SK-N-SH treated with all-trans-retinoic acid at 6 μM for 48 hours (cell line): ENCODE measurements at regions not wholly inside any gene's neighbourhood (a gene's known extent, or its start where the extent isn't known, plus 50 kb on each side); places are given as distances from the start of the nearest gene placed in this dataset.

Experiments
- ATAC-seq: fragments of 200-7000 bp; cut with Tn5 transposase; 3 replicates; pipeline ENCODE4 v1.9.1; 2020; ENCODE audit warnings: mild to moderate bottlenecking, moderate library complexity
- ARNTL ChIP-seq: fragments of 450-650 bp; formaldehyde crosslinking; IDR thresholded peaks from 2 replicates; pipeline ENCODE4 v1.5.0; 2020; ENCODE audit warnings: low read depth, mild to moderate bottlenecking, moderate library complexity, borderline replicate concordance
- CSDC2 ChIP-seq: fragments of 250-450 bp; sonication (Bioruptor Pico); IDR thresholded peaks from 2 replicates; pipeline ENCODE4 v1.5.0; 2020; ENCODE audit warnings: mild to moderate bottlenecking, moderate library complexity
- ESRRG ChIP-seq: fragments of 250-450 bp; sonication (Bioruptor Pico); IDR thresholded peaks from 2 replicates; pipeline ENCODE4 v1.6.1; 2021; ENCODE audit warnings: mild to moderate bottlenecking
- GLIS3 ChIP-seq: fragments of 250-450 bp; sonication (Bioruptor Pico); IDR thresholded peaks from 2 replicates; pipeline ENCODE4 v1.5.0; 2020; ENCODE audit warnings: mild to moderate bottlenecking, moderate library complexity
- ISL1 ChIP-seq: fragments of 250-450 bp; sonication (Bioruptor Pico); IDR thresholded peaks from 2 replicates; pipeline ENCODE4 v2.1.2; 2022; ENCODE audit warnings: mild to moderate bottlenecking, moderate library complexity
- OSR1 ChIP-seq: fragments of 250-450 bp; sonication (Bioruptor Pico); IDR thresholded peaks from 2 replicates; pipeline ENCODE4 v1.8.0; 2022; ENCODE audit warnings: moderate library complexity, mild to moderate bottlenecking, inconsistent platforms
- PPARA ChIP-seq: fragments of 250-450 bp; sonication (Bioruptor Pico); IDR thresholded peaks from 2 replicates; pipeline ENCODE4 v1.5.0; 2020; ENCODE audit warnings: mild to moderate bottlenecking, borderline replicate concordance
- RARB ChIP-seq: fragments of 250-450 bp; sonication (Bioruptor Pico); IDR thresholded peaks from 2 replicates; pipeline ENCODE4 v1.8.0; 2021; ENCODE audit warnings: mild to moderate bottlenecking, moderate library complexity
- SNAI2 ChIP-seq: fragments of 250-450 bp; sonication (Bioruptor Pico); IDR thresholded peaks from 2 replicates; pipeline ENCODE4 v1.5.0; 2020; ENCODE audit warnings: mild to moderate bottlenecking, moderate library complexity
- TCF4 ChIP-seq: fragments of 250-450 bp; sonication (Bioruptor Pico); IDR thresholded peaks from 2 replicates; pipeline ENCODE4 v1.8.0; 2021; ENCODE audit warnings: mild to moderate bottlenecking, moderate library complexity, borderline replicate concordance
- ZC3H10 ChIP-seq: fragments of 250-450 bp; sonication (Bioruptor Pico); IDR thresholded peaks from 2 replicates; pipeline ENCODE4 v1.5.1; 2021; ENCODE audit warnings: mild to moderate bottlenecking, moderate library complexity
- ZFP3 ChIP-seq: fragments of 250-450 bp; sonication (Bioruptor Pico); IDR thresholded peaks from 2 replicates; pipeline ENCODE4 v1.5.0; 2020; ENCODE audit warnings: mild to moderate bottlenecking, moderate library complexity
- ZFP30 ChIP-seq: fragments of 450-650 bp; formaldehyde crosslinking; IDR thresholded peaks from 2 replicates; pipeline ENCODE4 v1.5.0; 2022; ENCODE audit warnings: mild to moderate bottlenecking, moderate library complexity
- ZNF565 ChIP-seq: fragments of 450-650 bp; formaldehyde crosslinking; conservative IDR thresholded peaks from 2 replicates; pipeline ENCODE4 v1.5.0; 2020; ENCODE audit warnings: low read depth, mild to moderate bottlenecking, moderate library complexity
- ZNF8 ChIP-seq: fragments of 450-650 bp; formaldehyde crosslinking; IDR thresholded peaks from 2 replicates; pipeline ENCODE4 v1.5.0; 2020; ENCODE audit warnings: mild to moderate bottlenecking, moderate library complexity
- TF ChIP-seq, protein P1 (sequence below): fragments of 250-450 bp; sonication (Bioruptor Pico); IDR thresholded peaks from 2 replicates; pipeline ENCODE4 v1.5.1; 2021; ENCODE audit warnings: mild to moderate bottlenecking, moderate library complexity
- TF ChIP-seq, protein P2 (sequence below): fragments of 250-450 bp; sonication (Bioruptor Pico); IDR thresholded peaks from 2 replicates; pipeline ENCODE4 v1.5.0; 2020; ENCODE audit warnings: mild to moderate bottlenecking, moderate library complexity
- TF ChIP-seq, protein P3 (sequence below): fragments of 250-450 bp; sonication (Bioruptor Pico); IDR thresholded peaks from 2 replicates; pipeline ENCODE4 v1.8.0; 2021; ENCODE audit warnings: low read depth, mild to moderate bottlenecking, moderate library complexity, borderline replicate concordance
- TF ChIP-seq, protein P4 (sequence below): fragments of 250-450 bp; sonication (Bioruptor Pico); IDR thresholded peaks from 2 replicates; pipeline ENCODE4 v1.5.1; 2020; ENCODE audit warnings: low read depth, mild to moderate bottlenecking, moderate library complexity

DNA sequence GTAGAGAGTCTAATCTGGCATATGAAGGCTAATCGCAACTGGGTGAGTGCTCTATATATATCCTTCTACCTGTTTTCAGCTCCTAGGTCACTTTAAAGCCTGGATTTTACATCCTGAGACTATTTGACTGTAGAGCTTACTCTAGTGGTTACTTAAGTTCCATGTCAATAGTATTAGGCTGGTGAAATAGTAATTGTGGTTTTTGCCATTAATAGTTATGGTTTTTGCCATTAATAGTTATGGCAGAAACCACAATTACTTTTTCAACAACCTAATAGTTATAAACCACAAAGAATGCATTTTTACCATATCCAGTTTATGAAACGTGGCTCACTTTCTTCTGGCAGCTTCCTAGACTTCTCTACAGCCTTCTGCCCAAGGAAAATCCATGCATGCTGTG lies 263.1 kb upstream of the KIAA1217 start (continued):
- TF ChIP-seq, protein P1, sequence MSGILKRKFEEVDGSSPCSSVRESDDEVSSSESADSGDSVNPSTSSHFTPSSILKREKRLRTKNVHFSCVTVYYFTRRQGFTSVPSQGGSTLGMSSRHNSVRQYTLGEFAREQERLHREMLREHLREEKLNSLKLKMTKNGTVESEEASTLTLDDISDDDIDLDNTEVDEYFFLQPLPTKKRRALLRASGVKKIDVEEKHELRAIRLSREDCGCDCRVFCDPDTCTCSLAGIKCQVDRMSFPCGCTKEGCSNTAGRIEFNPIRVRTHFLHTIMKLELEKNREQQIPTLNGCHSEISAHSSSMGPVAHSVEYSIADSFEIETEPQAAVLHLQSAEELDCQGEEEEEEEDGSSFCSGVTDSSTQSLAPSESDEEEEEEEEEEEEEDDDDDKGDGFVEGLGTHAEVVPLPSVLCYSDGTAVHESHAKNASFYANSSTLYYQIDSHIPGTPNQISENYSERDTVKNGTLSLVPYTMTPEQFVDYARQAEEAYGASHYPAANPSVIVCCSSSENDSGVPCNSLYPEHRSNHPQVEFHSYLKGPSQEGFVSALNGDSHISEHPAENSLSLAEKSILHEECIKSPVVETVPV (CRISPR knock-in tag) = no peak
- TF ChIP-seq ZFP30 (CRISPR knock-in tag) = no peak
- no peak for TF ChIP-seq ISL1 (CRISPR knock-in tag)
- TF ChIP-seq ZC3H10 (CRISPR knock-in tag) = no peak

DNA sequence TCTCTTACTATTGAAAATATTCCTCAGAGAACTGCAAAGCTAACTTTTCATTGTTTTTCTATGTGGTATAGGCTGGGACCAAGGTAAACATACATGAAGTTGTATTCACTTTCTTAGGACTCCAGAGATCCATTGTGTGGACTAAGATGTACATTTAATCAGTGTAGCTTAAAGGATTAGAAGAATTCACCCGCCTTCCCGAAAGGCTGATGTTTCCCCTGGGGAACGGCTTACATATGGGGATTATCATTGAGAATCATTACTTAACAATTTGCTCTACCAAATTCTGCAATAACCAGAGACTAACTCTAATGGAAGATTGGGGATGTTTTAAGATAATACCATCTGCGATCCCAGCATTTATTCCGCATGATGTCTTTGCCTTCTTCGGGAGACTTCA lies 257.1 kb upstream of the KIAA1217 start:
- TF ChIP-seq, protein P2, sequence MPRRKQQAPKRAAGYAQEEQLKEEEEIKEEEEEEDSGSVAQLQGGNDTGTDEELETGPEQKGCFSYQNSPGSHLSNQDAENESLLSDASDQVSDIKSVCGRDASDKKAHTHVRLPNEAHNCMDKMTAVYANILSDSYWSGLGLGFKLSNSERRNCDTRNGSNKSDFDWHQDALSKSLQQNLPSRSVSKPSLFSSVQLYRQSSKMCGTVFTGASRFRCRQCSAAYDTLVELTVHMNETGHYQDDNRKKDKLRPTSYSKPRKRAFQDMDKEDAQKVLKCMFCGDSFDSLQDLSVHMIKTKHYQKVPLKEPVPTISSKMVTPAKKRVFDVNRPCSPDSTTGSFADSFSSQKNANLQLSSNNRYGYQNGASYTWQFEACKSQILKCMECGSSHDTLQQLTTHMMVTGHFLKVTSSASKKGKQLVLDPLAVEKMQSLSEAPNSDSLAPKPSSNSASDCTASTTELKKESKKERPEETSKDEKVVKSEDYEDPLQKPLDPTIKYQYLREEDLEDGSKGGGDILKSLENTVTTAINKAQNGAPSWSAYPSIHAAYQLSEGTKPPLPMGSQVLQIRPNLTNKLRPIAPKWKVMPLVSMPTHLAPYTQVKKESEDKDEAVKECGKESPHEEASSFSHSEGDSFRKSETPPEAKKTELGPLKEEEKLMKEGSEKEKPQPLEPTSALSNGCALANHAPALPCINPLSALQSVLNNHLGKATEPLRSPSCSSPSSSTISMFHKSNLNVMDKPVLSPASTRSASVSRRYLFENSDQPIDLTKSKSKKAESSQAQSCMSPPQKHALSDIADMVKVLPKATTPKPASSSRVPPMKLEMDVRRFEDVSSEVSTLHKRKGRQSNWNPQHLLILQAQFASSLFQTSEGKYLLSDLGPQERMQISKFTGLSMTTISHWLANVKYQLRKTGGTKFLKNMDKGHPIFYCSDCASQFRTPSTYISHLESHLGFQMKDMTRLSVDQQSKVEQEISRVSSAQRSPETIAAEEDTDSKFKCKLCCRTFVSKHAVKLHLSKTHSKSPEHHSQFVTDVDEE (CRISPR knock-in tag) = no peak
- TF ChIP-seq ARNTL (CRISPR knock-in tag) (no peak), ZFP30 (CRISPR knock-in tag) (no peak), ZNF8 (CRISPR knock-in tag) (no peak), OSR1 (no peak), RARB (no peak), TCF4 (CRISPR knock-in tag) (no peak), ZFP3 (CRISPR knock-in tag) (no peak), ZNF565 (CRISPR knock-in tag) (no peak)
- TF ChIP-seq, protein P3, sequence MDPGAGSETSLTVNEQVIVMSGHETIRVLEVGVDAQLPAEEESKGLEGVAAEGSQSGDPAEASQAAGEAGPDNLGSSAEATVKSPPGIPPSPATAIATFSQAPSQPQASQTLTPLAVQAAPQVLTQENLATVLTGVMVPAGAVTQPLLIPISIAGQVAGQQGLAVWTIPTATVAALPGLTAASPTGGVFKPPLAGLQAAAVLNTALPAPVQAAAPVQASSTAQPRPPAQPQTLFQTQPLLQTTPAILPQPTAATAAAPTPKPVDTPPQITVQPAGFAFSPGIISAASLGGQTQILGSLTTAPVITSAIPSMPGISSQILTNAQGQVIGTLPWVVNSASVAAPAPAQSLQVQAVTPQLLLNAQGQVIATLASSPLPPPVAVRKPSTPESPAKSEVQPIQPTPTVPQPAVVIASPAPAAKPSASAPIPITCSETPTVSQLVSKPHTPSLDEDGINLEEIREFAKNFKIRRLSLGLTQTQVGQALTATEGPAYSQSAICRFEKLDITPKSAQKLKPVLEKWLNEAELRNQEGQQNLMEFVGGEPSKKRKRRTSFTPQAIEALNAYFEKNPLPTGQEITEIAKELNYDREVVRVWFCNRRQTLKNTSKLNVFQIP (CRISPR knock-in tag) = no peak
- ATAC-seq = no peak

DNA sequence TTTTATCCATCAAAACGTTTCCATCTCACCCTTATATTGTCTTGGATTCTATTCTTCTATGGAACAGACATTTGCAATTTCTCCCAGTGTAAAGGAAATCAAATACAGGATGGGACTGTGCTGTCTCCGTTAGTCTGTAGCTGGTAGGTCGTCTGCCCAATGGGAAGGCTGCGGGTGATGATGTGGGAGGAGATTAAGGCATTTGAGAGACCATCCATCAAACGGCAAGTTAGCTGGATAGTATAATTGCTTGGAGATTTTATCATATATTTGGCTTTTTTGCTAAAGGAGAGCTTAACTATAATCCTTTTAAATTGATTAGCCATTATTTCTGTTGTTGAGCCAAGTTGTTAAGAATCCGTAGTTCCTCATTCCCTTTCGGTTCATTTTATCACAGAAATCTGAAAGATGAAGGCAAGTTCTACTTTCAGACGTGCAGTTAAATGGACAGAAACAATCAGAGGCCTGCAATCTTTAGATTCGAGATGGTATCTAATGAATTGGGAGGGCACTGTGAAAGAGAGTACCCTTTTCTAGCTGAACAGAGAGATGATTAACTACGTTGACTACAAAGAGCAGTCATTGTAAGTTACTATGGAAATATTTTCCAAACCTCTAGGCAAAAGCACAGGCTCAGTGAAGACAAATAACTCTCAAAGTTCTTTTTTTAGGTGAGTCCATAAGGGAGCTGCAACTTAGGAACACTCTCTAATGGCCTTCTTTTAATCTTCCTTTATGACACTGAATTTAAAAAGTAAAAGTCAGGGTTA lies 253.3 kb upstream of the KIAA1217 start:
- no peak for TF ChIP-seq ESRRG (CRISPR knock-in tag)
- TF ChIP-seq, protein P3 (CRISPR knock-in tag) = no peak
- TF ChIP-seq ARNTL (CRISPR knock-in tag) = no peak
- no peak for TF ChIP-seq GLIS3 (CRISPR knock-in tag)
- no peak for TF ChIP-seq ZFP3 (CRISPR knock-in tag)
- TF ChIP-seq ISL1 (CRISPR knock-in tag) = no peak
- no peak for TF ChIP-seq SNAI2 (CRISPR knock-in tag)
- TF ChIP-seq CSDC2 (CRISPR knock-in tag) = no peak
- peak; percentile 89 for ATAC-seq

DNA sequence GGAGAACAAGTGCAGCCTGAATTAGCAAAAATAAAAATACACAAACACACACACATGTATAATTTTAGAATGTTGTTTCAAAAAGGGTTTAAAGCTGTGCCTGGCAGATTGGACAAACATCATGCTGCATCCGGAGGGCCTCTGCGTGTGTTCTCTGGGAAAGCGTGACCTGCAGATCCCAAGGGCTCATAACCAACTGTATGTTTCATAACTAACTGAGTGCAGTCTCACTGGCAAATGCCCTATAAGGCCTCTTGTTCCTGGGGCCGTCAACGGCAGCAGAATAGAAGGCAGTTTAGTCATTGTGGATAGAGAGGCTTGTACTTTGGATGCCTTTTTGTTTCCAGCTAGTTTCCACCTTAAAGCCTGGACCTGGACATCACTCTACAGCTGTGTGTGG lies 243.8 kb upstream of the KIAA1217 start:
- no peak for ATAC-seq
- TF ChIP-seq PPARA (no peak), ZC3H10 (CRISPR knock-in tag) (no peak), ZNF8 (CRISPR knock-in tag) (no peak)
- TF ChIP-seq, protein P4, sequence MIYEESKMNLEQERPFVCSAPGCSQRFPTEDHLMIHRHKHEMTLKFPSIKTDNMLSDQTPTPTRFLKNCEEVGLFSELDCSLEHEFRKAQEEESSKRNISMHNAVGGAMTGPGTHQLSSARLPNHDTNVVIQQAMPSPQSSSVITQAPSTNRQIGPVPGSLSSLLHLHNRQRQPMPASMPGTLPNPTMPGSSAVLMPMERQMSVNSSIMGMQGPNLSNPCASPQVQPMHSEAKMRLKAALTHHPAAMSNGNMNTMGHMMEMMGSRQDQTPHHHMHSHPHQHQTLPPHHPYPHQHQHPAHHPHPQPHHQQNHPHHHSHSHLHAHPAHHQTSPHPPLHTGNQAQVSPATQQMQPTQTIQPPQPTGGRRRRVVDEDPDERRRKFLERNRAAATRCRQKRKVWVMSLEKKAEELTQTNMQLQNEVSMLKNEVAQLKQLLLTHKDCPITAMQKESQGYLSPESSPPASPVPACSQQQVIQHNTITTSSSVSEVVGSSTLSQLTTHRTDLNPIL = no peak
- TF ChIP-seq, protein P3 (CRISPR knock-in tag) = no peak
